Naive thymus-derived CD8-positive, alpha-beta T cell (primary cell): ENCODE measurements at regions not wholly inside any gene's neighbourhood (a gene's known extent, or its start where the extent isn't known, plus 50 kb on each side); places are given as distances from the start of the nearest gene placed in this dataset.
A peak's percentile ranks its signal among the peaks of the same experiment; 100 is the strongest.

Experiments used
- ATAC-seq, 2 donors: fragments of 150-1000 bp; cut with Tn5 transposase in 1 of 2; sonication (Bioruptor Pico), chemical (Tn5 transposase) in 1 of 2; 1 replicate in 1 of 2; 2 replicates in 1 of 2; pipeline ENCODE4 v1.10.0; 2021; ENCODE audit warnings: mild to moderate bottlenecking in 2 of 2, moderate library complexity in 2 of 2
- POLR2A ChIA-PET: fragments of 350-600 bp; sonication (Branson Sonifier 250); formaldehyde crosslinking; loops from one replicate; lab custom pipeline; 2021; ENCODE audit warnings: antibody characterized with exemption; lab: Charles Lee
- DNase-seq, 10 donors: peaks; one replicate each; pipeline versions ENCODE4 v3.0.0 to v3.0.0-alpha.2; 2020 to 2022
- H3K27ac Mint-ChIP-seq, 10 donors: one replicate each; pipeline ENCODE4 v1.8.0; 2020 to 2022; ENCODE audit warnings: mild to moderate bottlenecking in 10 of 10, mixed read lengths in 10 of 10, moderate library complexity in 4 of 10, inconsistent platforms in 1 of 10
- H3K27me3 Mint-ChIP-seq, 5 donors: one replicate each; pipeline ENCODE4 v1.8.0; 2021 to 2022; ENCODE audit warnings: mixed read lengths in 5 of 5
- H3K36me3 Mint-ChIP-seq, 3 donors: one replicate each; pipeline ENCODE4 v1.8.0; 2020 to 2022; ENCODE audit warnings: mixed read lengths in 3 of 3, mild to moderate bottlenecking in 2 of 3, inconsistent platforms in 1 of 3
- H3K4me1 Mint-ChIP-seq, 4 donors: one replicate each; pipeline ENCODE4 v1.8.0; 2021 to 2022; ENCODE audit warnings: mixed read lengths in 4 of 4
- H3K4me3 Mint-ChIP-seq, 10 donors: one replicate each; pipeline ENCODE4 v1.8.0; 2020 to 2022; ENCODE audit warnings: mild to moderate bottlenecking in 10 of 10, mixed read lengths in 10 of 10, moderate library complexity in 6 of 10, inconsistent platforms in 1 of 10
- H3K9me3 Mint-ChIP-seq, 9 donors: one replicate each; pipeline ENCODE4 v1.8.0; 2020 to 2022; ENCODE audit warnings: mixed read lengths in 9 of 9, mild to moderate bottlenecking in 3 of 9, inconsistent platforms in 1 of 9, moderate library complexity in 1 of 9

DNA sequence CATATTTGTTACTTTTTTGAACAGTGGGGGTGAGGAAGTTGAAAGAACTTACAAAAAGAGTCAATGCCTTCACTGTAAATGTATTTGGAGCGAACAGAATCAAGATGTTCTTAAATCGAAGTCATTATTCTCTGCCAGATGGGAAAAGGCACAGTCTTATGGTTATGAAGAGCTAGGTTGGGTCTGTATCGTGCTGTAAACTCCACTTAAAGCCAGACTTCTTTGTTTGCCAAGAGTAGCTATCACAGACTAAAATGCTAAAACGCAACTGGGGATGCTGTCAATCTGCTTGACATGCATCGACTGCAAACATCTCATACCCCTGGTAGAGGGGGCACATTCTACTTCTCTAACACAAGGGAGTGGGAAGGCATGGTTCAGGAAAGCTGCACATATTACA is 160.4 kb downstream of the DACT1 start:
- H3K4me3 Mint-ChIP-seq: no peak overlapping the region

GRCh38 chr14:58801086-58801485 is 163.3 kb downstream of the DACT1 start:
- Mint-ChIP-seq H3K27ac (no peak overlapping the region), H3K36me3 (no peaks in the 10 kb centered on the region), H3K4me3 (no peak overlapping the region), H3K9me3 (peaks cover 0 to 4% (median 0%) of the 10 kb centered on the region in 9 donors), H3K27me3 (peaks cover 3 to 32% (median 8%) of the 10 kb centered on the region in 5 donors), H3K4me1 (no peaks in the 10 kb centered on the region)
- DNase-seq (no peak), ATAC-seq (no peak)
- POLR2A ChIA-PET: no interaction called here

More for the DNA sequence above, 160.4 kb downstream of the DACT1 start:
- ATAC-seq (no peak), DNase-seq (no peak)
- POLR2A ChIA-PET: no interaction called here
- Mint-ChIP-seq H3K27me3 (peaks cover 3 to 22% (median 8%) of the 10 kb centered on the region in 5 donors), H3K9me3 (peaks cover 0 to 4% (median 0%) of the 10 kb centered on the region in 9 donors), H3K36me3 (no peaks in the 10 kb centered on the region), H3K27ac (no peak overlapping the region), H3K4me1 (no peaks in the 10 kb centered on the region)

GRCh38 chr14:58805057-58805456 is 167.3 kb downstream of the DACT1 start:
- DNase-seq (no peak), ATAC-seq (no peak)
- H3K27me3 Mint-ChIP-seq: peaks cover 3 to 40% (median 10%) of the 10 kb centered on the region in 5 donors
- no peak overlapping the region for H3K27ac Mint-ChIP-seq
- POLR2A ChIA-PET: no interaction called here
- H3K36me3 Mint-ChIP-seq: no peaks in the 10 kb centered on the region
- no peak overlapping the region for H3K4me3 Mint-ChIP-seq
- H3K9me3 Mint-ChIP-seq: peaks cover 0 to 4% (median 0%) of the 10 kb centered on the region in 9 donors
- H3K4me1 Mint-ChIP-seq: no peaks in the 10 kb centered on the region

DNA sequence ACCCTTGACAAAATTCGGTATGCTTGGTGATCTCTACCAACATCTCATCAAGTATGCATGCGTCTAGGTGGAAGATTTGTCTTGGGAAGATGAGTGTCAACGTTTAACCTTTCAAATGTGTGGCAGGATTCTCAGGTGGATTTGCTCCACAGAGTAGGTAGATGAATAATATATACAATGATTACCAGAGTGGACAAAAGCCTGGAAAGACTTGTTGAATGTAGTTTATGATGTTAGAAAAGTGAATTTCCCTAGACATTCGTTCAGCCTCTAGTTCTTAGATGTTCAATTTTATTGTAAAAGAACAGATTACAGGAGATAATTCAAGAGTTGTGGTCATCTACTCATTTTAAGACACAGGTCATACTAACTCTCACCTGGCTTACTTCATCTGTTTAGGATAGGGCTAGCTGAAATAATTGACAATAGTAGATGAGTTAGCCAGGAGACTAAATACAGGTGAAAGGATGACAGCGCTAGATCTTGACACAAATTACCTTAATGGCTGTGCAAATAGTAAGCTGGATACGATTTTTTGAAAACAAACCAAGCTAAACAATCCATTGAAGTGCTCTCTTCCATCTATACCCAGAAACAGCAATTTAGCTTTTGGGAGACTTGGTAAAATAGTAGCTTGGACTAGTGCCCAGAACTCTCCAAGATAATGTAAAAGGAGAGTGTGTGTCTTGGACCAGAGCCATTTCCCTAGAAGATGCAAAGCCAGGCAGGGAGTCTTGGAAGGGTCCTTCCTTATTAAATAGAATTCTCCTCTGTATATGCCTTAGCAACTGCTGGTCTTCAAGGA is 168.0 kb downstream of the DACT1 start:
- Mint-ChIP-seq H3K4me1 (no peaks in the 10 kb centered on the region), H3K27me3 (peaks cover 3 to 40% (median 10%) of the 10 kb centered on the region in 5 donors), H3K4me3 (no peak overlapping the region), H3K9me3 (peaks cover 0 to 4% (median 0%) of the 10 kb centered on the region in 9 donors), H3K36me3 (no peaks in the 10 kb centered on the region), H3K27ac (no peak overlapping the region)
- DNase-seq (no peak), ATAC-seq (no peak)
- POLR2A ChIA-PET: no interaction called here

- no peaks in the 10 kb centered on the region for H3K4me1 Mint-ChIP-seq
Observed at GRCh38 chr14:58807191-58807590, 169.4 kb downstream of the DACT1 start.

DNA sequence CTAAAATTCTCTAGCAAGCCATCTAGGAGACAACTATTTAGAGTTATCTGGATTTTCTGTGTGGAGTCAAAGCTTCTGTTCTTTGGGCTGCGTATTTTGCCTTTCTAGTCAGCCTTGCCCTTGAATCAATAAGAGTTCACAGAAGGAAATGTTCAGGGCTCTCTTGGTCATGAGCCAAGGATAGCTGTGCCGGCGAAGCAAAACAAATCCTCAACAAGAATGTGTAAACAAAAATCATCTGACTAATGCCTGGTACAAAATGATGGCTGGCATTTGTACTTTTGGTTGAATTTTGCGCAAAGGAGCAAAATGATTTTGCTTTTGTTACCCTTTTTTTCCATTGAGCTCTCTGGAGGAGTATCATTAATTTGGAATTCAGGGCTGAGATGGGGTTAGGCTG is 171.1 kb downstream of the DACT1 start:
- H3K36me3 Mint-ChIP-seq: no peaks in the 10 kb centered on the region
- ATAC-seq (no peak), DNase-seq (no peak)
- no peak overlapping the region for H3K4me3 Mint-ChIP-seq
- no peaks in the 10 kb centered on the region for H3K4me1 Mint-ChIP-seq
- H3K27ac Mint-ChIP-seq: no peak overlapping the region
- peaks cover 0 to 31% (median 4%) of the 10 kb centered on the region in 5 donors for H3K27me3 Mint-ChIP-seq
- POLR2A ChIA-PET: no interaction called here
- no peaks in the 10 kb centered on the region for H3K9me3 Mint-ChIP-seq

More at GRCh38 chr14:58807191-58807590, 169.4 kb downstream of the DACT1 start:
- ATAC-seq (no peak), DNase-seq (no peak)
- Mint-ChIP-seq H3K27me3 (peaks cover 3 to 42% (median 11%) of the 10 kb centered on the region in 5 donors), H3K36me3 (no peaks in the 10 kb centered on the region), H3K27ac (peak overlapping the region in 1 of 10 donors; percentile 5), H3K9me3 (peaks cover 0 to 4% (median 0%) of the 10 kb centered on the region in 9 donors), H3K4me3 (no peak overlapping the region)
- POLR2A ChIA-PET: no interaction called here

DNA sequence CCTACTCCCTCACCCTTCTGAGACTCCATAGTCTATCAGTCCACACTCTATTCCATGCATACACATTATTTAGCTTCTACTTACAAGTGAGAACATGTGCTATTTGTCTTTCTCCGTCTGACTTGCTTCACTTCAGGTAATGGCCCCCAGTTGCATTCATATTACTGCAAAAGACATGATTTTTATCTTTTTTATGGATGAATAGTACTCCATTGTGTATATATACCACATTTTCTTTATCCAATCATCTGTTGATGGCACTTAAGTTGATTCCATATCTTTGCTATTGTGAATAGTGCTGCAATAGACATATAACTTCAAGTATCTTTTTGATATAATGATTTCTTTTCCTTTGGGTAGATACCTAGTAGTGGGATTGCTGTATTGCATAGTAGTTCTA is 171.8 kb downstream of the DACT1 start:
- ATAC-seq: no peak
- POLR2A ChIA-PET: no interaction called here
- H3K27me3 Mint-ChIP-seq: peaks cover 0 to 24% (median 2%) of the 10 kb centered on the region in 5 donors
- no peak overlapping the region for H3K4me3 Mint-ChIP-seq
- no peaks in the 10 kb centered on the region for H3K4me1 Mint-ChIP-seq
- no peak overlapping the region for H3K27ac Mint-ChIP-seq
- no peaks in the 10 kb centered on the region for H3K9me3 Mint-ChIP-seq
- DNase-seq: no peak
- no peaks in the 10 kb centered on the region for H3K36me3 Mint-ChIP-seq

DNA sequence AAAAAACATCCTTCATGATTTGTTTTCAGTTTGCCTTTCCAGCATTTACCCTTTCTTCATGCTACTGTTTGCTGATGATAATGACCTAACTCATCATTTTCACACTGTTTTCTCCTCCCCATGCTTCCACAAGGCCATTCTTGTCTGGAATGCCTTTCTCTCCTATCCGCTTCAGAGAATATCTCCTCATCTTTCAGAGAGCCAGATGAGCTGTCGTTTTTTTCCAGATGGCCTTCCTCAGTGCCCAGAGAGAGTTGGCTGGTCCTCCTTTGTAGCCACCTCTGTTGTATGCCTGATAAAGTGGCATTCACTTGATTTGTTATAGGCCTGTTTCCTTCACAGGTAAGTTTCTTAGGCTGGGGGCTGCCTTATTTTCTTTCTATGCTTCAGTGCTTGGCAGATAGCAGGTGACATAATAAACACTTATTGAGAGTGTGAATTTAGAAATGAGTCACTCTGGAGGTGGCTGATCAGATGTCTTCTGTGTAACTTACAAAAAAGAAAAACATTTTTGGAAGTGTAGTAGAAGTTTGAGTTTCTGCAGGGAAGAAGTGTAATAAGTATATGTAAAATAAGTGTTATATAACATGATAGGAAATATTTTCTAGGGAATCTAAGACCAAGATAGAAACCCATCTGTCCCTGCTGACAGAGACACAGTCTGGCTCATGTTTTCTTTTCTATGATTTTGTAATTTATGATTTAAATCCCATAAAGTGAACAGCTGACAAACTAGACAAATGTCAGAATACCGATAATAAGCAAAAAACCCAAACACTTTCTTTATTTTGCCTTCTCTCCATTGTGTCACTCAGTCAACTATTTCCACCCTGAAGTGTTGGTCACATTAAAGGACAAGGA is 174.5 kb downstream of the DACT1 start:
- no peaks in the 10 kb centered on the region for H3K9me3 Mint-ChIP-seq
- no peaks in the 10 kb centered on the region for H3K4me1 Mint-ChIP-seq
- H3K4me3 Mint-ChIP-seq: no peak overlapping the region
- POLR2A ChIA-PET: no interaction called here
- no peaks in the 10 kb centered on the region for H3K36me3 Mint-ChIP-seq
- DNase-seq (no peak), ATAC-seq (no peak)
- H3K27ac Mint-ChIP-seq: no peak overlapping the region
- H3K27me3 Mint-ChIP-seq: peaks cover 0 to 9% (median 0%) of the 10 kb centered on the region in 5 donors

- Mint-ChIP-seq H3K27ac (no peak overlapping the region), H3K4me3 (no peak overlapping the region), H3K36me3 (no peaks in the 10 kb centered on the region), H3K4me1 (no peaks in the 10 kb centered on the region), H3K9me3 (no peaks in the 10 kb centered on the region), H3K27me3 (peaks cover 0 to 9% (median 0%) of the 10 kb centered on the region in 5 donors)
- ATAC-seq (no peak), DNase-seq (no peak)
- POLR2A ChIA-PET: no interaction called here
Observed at GRCh38 chr14:58813745-58814144, 176.0 kb downstream of the DACT1 start.

DNA sequence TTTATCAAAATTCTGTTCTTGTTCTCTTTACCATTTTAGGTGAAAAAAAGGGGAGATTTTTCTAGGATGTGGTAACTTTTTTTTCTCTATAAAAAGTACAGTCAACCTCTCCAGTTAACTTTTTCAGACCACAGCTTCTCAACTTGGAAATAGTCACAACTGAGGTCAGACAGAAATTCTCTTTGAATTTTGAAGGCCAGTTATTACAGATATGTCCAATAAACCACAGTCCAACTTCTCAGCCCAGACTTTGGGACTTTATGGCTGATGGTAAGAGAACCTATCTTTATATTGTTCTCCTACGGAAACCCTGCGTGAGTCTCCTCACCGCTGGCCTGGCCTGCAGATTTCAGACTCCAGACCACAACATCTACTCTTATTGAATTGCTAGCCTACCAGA is 176.7 kb downstream of the DACT1 start:
- H3K4me1 Mint-ChIP-seq: no peaks in the 10 kb centered on the region
- H3K9me3 Mint-ChIP-seq: no peaks in the 10 kb centered on the region
- DNase-seq (no peak), ATAC-seq (no peak)
- H3K36me3 Mint-ChIP-seq: no peaks in the 10 kb centered on the region
- H3K27ac Mint-ChIP-seq: no peak overlapping the region
- H3K4me3 Mint-ChIP-seq: no peak overlapping the region
- H3K27me3 Mint-ChIP-seq: peaks cover 0 to 9% (median 0%) of the 10 kb centered on the region in 5 donors
- POLR2A ChIA-PET: no interaction called here

DNA sequence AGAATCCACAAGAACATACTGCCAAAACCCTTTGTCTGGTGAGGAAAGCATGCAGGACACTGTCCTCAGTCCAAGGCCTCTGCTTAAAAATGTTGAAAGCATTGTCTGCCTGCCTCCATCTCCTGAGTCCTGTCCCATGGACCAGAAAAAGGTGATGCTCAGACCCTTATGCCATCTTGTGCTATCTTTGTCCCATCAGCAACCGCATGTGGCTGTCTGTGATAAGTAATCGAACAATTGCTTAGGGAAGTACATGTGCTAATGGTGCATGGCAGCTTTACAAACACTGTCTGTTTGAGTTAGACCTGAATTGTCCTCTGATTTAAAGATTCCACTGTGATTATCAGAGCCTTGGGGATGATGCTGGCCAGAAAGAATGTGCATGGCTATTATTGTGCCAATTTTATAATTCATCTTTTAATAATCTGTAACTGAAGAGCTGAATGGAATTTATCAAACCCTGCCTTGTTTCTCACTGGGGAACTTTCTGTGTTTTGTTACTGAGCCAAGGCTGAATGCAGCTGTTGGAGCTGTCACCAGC is 177.5 kb downstream of the DACT1 start:
- no peak overlapping the region for H3K4me3 Mint-ChIP-seq
- no peaks in the 10 kb centered on the region for H3K9me3 Mint-ChIP-seq
- no peak for ATAC-seq
- H3K27ac Mint-ChIP-seq: no peak overlapping the region
- H3K36me3 Mint-ChIP-seq: no peaks in the 10 kb centered on the region
- H3K4me1 Mint-ChIP-seq: no peaks in the 10 kb centered on the region
- no peak for DNase-seq
- POLR2A ChIA-PET: no interaction called here
- H3K27me3 Mint-ChIP-seq: peaks cover 0 to 9% (median 0%) of the 10 kb centered on the region in 5 donors

- no peaks in the 10 kb centered on the region for H3K36me3 Mint-ChIP-seq
- H3K9me3 Mint-ChIP-seq: no peaks in the 10 kb centered on the region
- no peaks in the 10 kb centered on the region for H3K4me1 Mint-ChIP-seq
- H3K27me3 Mint-ChIP-seq: peaks cover 0 to 9% (median 0%) of the 10 kb centered on the region in 5 donors
- ATAC-seq (no peak), DNase-seq (no peak)
- no peak overlapping the region for H3K27ac Mint-ChIP-seq
- no peak overlapping the region for H3K4me3 Mint-ChIP-seq
- POLR2A ChIA-PET: no interaction called here
Observed at GRCh38 chr14:58815794-58816193, 178.0 kb downstream of the DACT1 start.
